OCI-LY7 (cell line): ENCODE measurements at regions not wholly inside any gene's neighbourhood (a gene's known extent, or its start where the extent isn't known, plus 50 kb on each side); places are given as distances from the start of the nearest gene placed in this dataset.

Source experiments
- BruUV-seq: library from RNA; stranded (reverse); fragments of 400-500 nt; replicated peaks from 2 replicates; lab custom pipeline; 2021; lab: Mats Ljungman, UMichigan
- CTCF ChIA-PET: fragments of 300-600 bp; sonication (Branson Sonifier 250); formaldehyde crosslinking; loops from one replicate; lab custom pipeline; 2022; ENCODE audit warnings: antibody characterized with exemption; ENCODE audit not compliant: unreplicated experiment; lab: Charles Lee
- POLR2A ChIA-PET: fragments of 300-600 bp; sonication (Branson Sonifier 250); formaldehyde crosslinking; loops from one replicate; lab custom pipeline; 2022; ENCODE audit warnings: antibody characterized with exemption; lab: Charles Lee
- DNase-seq: peaks from one replicate; pipeline ENCODE4 v3.0.0-alpha.2; 2015; ENCODE audit warnings: low spot score
- H2AFZ ChIP-seq: fragments of 200-600 bp; sonication (generic), shearing (Covaris generic); 2 replicates; pipeline ENCODE4 v1.6.1; 2014; ENCODE audit warnings: mild to moderate bottlenecking, antibody characterized with exemption, low read length, moderate library complexity
- H3K27ac ChIP-seq: fragments of 200-600 bp; sonication (generic); 2 replicates; pipeline ENCODE4 v1.5.1; 2014; ENCODE audit warnings: mixed run types, low read depth, mild to moderate bottlenecking, moderate library complexity, low read length, inconsistent platforms; ENCODE audit not compliant: poor library complexity, severe bottlenecking
- H3K36me3 ChIP-seq: fragments of 200-600 bp; sonication (generic); 2 replicates; pipeline ENCODE4 v1.6.1; 2014; ENCODE audit warnings: mild to moderate bottlenecking, antibody characterized with exemption, low read length, moderate library complexity, mixed read lengths; ENCODE audit not compliant: insufficient read depth
- H3K4me1 ChIP-seq: fragments of 200-600 bp; sonication (generic); 2 replicates; pipeline ENCODE4 v1.5.1; 2014; ENCODE audit warnings: mild to moderate bottlenecking, low read length; ENCODE audit not compliant: insufficient read depth, poor library complexity, severe bottlenecking
- H3K4me2 ChIP-seq: fragments of 200-600 bp; sonication (generic); 2 replicates; pipeline ENCODE4 v1.6.1; 2014; ENCODE audit warnings: mild to moderate bottlenecking, low read length
- H3K4me3 ChIP-seq: fragments of 200-600 bp; sonication (generic); 2 replicates; pipeline ENCODE4 v1.5.1; 2014; ENCODE audit warnings: mild to moderate bottlenecking, low read depth, low read length; ENCODE audit not compliant: poor library complexity, severe bottlenecking
- H3K79me2 ChIP-seq: fragments of 200-600 bp; sonication (generic); 2 replicates; pipeline ENCODE4 v1.6.1; 2016; ENCODE audit warnings: low read depth, mild to moderate bottlenecking, low read length, moderate library complexity, mixed read lengths; ENCODE audit not compliant: insufficient read depth
- H3K9me2 ChIP-seq: fragments of 200-600 bp; sonication (generic); 2 replicates; pipeline ENCODE4 v1.6.1; 2016; ENCODE audit warnings: mild to moderate bottlenecking, low read length, mixed read lengths; ENCODE audit not compliant: insufficient read depth
- H3K9me3 ChIP-seq: fragments of 200-600 bp; sonication (generic); 2 replicates; pipeline ENCODE4 v1.6.1; 2014; ENCODE audit warnings: mild to moderate bottlenecking, mixed run types, low read length, mixed read lengths
- H4K20me1 ChIP-seq: fragments of 200-600 bp; sonication (generic); 2 replicates; pipeline ENCODE4 v1.6.1; 2014; ENCODE audit warnings: mild to moderate bottlenecking, antibody characterized with exemption, low read length, moderate library complexity, mixed read lengths; ENCODE audit not compliant: insufficient read depth
- CTCF ChIP-seq: fragments of 200-600 bp; sonication (generic); conservative IDR thresholded peaks from 2 replicates; pipeline ENCODE4 v1.5.1; 2014; ENCODE audit warnings: mild to moderate bottlenecking, antibody characterized with exemption, low read length, moderate library complexity, mixed read lengths
- EZH2phosphoT487 ChIP-seq: fragments of 200-600 bp; sonication (generic); IDR thresholded peaks from 2 replicates; pipeline ENCODE4 v1.6.1; 2018; ENCODE audit warnings: low read depth, borderline replicate concordance, mild to moderate bottlenecking, mixed run types, antibody characterized with exemption, low read length, moderate library complexity, mixed read lengths
- intact Hi-C: fragments of 100-400 bp; cut with micrococcal nuclease; formaldehyde crosslinking; loops from one replicate; pipeline ENCODE4 v1.10.0; 2022; ENCODE audit not compliant: unreplicated experiment

DNA sequence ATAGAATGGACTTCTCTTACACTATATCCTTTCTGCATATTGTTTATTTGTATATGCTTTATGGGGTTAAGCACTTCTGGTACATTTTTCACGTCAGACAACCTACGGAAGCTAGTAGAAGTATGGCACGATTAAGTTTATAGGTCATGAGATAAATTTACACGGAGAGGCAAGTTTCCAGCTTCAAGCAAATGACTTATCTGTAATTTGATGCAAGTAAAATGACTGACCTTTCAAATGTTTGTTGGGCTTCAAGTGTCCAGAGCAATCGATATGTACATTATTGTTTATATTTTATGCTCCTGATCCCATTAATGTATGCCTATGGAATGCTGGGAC is 97.5 kb upstream of the EFEMP1 start:
- no peak for DNase-seq
- H3K4me3 ChIP-seq = no peak overlapping the region
- peaks cover 1% of the 10 kb centered on the region for H3K4me1 ChIP-seq
- no peak for TF ChIP-seq EZH2phosphoT487
- TF ChIP-seq CTCF = no peak
- CTCF ChIA-PET = no interaction called here
- BruUV-seq = no TSS peak
- H3K79me2 ChIP-seq = no peaks in the 10 kb centered on the region
- no peaks in the 10 kb centered on the region for H3K9me3 ChIP-seq
- POLR2A ChIA-PET = interaction anchor here (0.6 kb wide), 1 partner anchor 11 kb away, joined by 3 read pairs; no protein-coding TSS in a partner anchor
- H4K20me1 ChIP-seq = no peaks in the 10 kb centered on the region
- no peak overlapping the region for H3K27ac ChIP-seq
- intact Hi-C loops = no loop called here
- H3K36me3 ChIP-seq = no peaks in the 10 kb centered on the region
- no peak overlapping the region for H3K4me2 ChIP-seq
- no peaks in the 10 kb centered on the region for H3K9me2 ChIP-seq
- no peak overlapping the region for H2AFZ ChIP-seq

DNA sequence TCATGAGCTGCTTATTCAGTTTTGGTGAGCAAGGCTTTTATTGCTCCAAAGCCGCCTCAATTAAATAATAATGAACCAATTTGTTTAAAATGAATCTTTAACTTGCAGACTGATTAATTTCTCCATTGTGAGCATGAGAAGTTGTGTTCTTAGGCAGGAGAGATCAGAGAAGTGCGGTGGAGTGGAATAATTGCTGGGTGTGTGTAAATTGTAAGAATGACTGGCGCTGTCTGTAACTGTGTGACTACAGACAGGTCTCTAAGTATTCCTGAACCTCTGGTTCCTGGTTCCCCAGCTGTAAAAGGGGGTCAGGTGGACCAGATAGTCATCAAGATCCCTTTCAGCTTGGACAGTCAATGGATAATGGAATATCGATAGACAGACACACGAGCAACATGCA is 98.0 kb upstream of the EFEMP1 start:
- BruUV-seq = no TSS peak
- H3K9me3 ChIP-seq = no peaks in the 10 kb centered on the region
- no peak overlapping the region for H3K27ac ChIP-seq
- H3K79me2 ChIP-seq = no peaks in the 10 kb centered on the region
- no peaks in the 10 kb centered on the region for H3K4me1 ChIP-seq
- H3K36me3 ChIP-seq = no peaks in the 10 kb centered on the region
- TF ChIP-seq CTCF (no peak), EZH2phosphoT487 (no peak)
- H2AFZ ChIP-seq = no peak overlapping the region
- no peaks in the 10 kb centered on the region for H4K20me1 ChIP-seq
- no peak overlapping the region for H3K4me2 ChIP-seq
- H3K9me2 ChIP-seq = no peaks in the 10 kb centered on the region
- H3K4me3 ChIP-seq = no peak overlapping the region
- no peak for DNase-seq
- intact Hi-C loops = no loop called here
- ChIA-PET POLR2A (interaction anchor here (0.6 kb wide), 1 partner anchor 12 kb away, joined by 3 read pairs; no protein-coding TSS in a partner anchor), CTCF (no interaction called here)

GRCh38 chr2:56025469-56026193 is 102.0 kb upstream of the EFEMP1 start:
- CTCF ChIA-PET = no interaction called here
- DNase-seq = no peak
- Histone ChIP-seq H3K4me1 (no peaks in the 10 kb centered on the region), H2AFZ (no peak overlapping the region), H4K20me1 (no peaks in the 10 kb centered on the region), H3K79me2 (no peaks in the 10 kb centered on the region), H3K4me2 (no peak overlapping the region), H3K27ac (no peak overlapping the region), H3K9me3 (no peaks in the 10 kb centered on the region), H3K4me3 (no peak overlapping the region), H3K9me2 (no peaks in the 10 kb centered on the region), H3K36me3 (no peaks in the 10 kb centered on the region)
- POLR2A ChIA-PET = no interaction called here
- no peak for TF ChIP-seq EZH2phosphoT487
- TF ChIP-seq CTCF = no peak
- intact Hi-C loops = no loop called here
- BruUV-seq = no TSS peak
